ENCODE measurements at regions not wholly inside any gene's neighbourhood (a gene's known extent, or its start where the extent isn't known, plus 50 kb on each side); places are given as distances from the start of the nearest gene placed in this dataset.

DNA sequence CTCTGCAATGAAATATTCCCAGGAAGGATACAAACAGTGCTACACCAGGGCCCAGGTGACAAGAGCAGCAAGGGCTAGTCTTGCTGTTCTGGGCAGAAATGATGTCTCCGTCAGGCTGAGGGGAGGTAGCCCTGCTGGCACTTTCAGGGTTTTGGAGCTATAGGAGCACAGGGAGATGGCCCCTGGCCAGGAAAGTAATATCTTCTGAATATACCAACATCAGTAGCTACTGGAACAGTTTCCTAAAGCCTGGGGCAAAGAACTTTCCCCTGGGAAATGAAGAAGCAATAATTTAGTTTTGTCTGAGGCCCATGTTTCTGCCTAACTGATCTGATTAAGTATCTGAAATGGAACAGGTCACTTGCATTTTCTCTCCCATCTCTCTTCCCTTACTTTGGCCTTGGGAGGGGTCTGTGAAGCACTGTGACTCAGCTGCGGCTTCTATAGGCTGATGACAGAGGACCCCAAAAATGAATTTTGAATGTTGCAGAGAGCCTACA lies 489.1 kb upstream of the PODXL start:
- Mint-ChIP-seq H3K36me3 (no peaks in the 10 kb centered on the region), H3K4me1 (no peaks in the 10 kb centered on the region), H3K9me3 (no peaks in the 10 kb centered on the region), H3K4me3 (no peak overlapping the region), H3K27me3 (no peaks in the 10 kb centered on the region), H3K27ac (no peak overlapping the region)
- DNase-seq (ENCODE audit: low spot score in 2 of 2) (no peak), ATAC-seq (ENCODE audit: low read depth) (no peak)

DNA sequence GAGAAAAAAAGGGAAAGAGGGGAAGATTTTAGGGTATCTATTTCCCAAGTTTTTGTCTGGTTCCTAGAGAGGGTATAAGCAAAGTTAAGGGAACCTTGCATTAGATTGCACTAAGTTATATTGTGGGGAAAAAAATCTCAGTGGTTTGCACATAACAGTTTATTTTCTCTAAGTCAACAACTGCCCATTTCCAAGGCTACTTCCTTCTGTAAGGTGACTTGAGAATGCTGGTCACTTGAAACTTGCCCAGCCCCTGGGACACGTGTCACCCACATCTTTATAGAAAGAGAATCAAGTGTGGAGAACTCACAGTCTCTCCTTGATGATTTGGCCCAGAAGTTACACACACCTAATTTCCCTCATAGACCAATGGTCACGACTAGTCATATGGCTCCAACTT lies 488.6 kb upstream of the PODXL start:
- no peaks in the 10 kb centered on the region for H3K9me3 Mint-ChIP-seq
- H3K4me1 Mint-ChIP-seq: no peaks in the 10 kb centered on the region
- H3K27me3 Mint-ChIP-seq: no peaks in the 10 kb centered on the region
- no peak overlapping the region for H3K4me3 Mint-ChIP-seq
- no peak overlapping the region for H3K27ac Mint-ChIP-seq
- DNase-seq (ENCODE audit: low spot score in 2 of 2): no peak
- H3K36me3 Mint-ChIP-seq: no peaks in the 10 kb centered on the region
- no peak for ATAC-seq (ENCODE audit: low read depth)

DNA sequence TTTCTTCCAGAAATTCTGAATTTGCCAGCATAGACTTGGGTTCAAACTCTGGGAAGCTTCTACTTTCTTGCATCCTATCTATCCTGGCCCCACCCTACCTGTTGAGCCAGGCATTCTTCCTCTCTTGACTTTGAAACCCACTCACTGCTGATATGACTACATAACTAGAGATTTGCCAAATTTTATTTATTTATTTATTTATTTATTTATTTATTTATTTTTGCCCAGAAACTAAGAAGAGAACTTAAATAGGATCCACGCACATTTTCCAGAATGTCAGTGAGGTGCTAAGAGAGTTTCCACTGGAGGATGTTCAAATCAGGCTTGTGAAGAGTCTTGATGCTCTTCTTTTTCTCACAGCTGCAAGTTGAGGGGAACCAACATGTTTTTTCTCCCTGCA lies 487.8 kb upstream of the PODXL start:
- no peak overlapping the region for H3K27ac Mint-ChIP-seq
- H3K27me3 Mint-ChIP-seq: no peaks in the 10 kb centered on the region
- DNase-seq (ENCODE audit: low spot score in 2 of 2) (no peak), ATAC-seq (ENCODE audit: low read depth) (no peak)
- no peaks in the 10 kb centered on the region for H3K4me1 Mint-ChIP-seq
- H3K9me3 Mint-ChIP-seq: no peaks in the 10 kb centered on the region
- H3K36me3 Mint-ChIP-seq: no peaks in the 10 kb centered on the region
- no peak overlapping the region for H3K4me3 Mint-ChIP-seq

DNA sequence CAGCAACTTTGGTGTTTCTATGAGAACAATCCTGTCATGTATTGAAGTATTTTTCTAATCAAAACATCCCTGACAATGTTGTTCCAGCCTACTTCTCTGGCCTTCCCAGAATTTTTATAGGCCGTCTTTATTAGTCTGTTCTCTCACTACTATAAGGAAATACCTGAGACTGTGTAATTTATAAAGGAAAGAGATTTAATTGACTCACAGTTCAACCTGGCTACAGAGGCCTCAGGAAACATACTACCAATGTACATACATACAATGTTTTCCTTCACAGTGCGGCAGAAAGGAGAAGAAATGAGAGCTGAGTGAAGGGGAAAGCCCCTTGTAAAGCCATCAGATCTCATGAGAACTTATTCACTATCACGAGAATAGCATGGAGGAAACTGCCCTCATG lies 484.7 kb upstream of the PODXL start:
- no peak overlapping the region for H3K27ac Mint-ChIP-seq
- no peaks in the 10 kb centered on the region for H3K36me3 Mint-ChIP-seq

DNA sequence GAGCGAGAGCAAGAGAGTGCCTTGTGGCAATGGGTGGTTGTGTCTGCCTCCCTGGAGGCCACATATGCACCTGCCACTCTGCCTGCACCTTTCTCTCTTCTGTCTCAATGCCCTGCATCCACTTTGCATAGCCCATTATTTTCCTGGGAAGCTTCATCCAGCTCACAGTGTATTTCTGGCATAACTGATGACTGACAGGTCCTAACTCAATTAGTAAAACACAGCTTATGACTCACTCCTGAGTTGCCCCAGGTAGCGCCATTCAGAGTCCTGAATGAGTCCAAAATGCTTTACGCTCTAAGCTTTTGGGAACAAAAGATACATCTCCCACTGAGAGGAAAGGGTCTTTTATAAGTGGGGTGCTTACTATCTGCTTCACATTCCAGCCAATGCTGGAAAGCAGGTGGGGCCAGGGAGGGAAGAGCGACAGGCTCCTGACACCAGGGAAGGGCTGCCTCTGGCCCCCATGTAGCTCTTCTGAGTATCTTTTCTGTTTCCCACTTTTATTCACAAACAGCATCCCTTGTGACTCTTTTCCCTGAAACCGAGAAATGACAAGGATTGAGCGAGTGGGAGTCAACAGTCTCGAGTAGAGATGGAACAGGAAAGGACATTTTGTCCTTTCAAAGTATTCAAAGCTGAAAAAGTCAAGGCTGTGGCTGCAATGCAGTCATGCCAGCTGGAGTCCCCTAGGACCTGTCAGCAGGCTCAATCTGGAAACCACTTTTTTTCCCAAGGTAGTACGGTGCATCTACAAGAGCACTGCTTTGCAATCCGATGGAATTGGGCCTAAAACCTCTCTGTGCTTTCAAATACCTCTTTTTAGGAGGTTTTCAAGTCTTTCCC lies 479.3 kb upstream of the PODXL start:
- Mint-ChIP-seq H3K4me1 (no peaks in the 10 kb centered on the region), H3K27ac (no peak overlapping the region), H3K27me3 (peaks cover 3% of the 10 kb centered on the region), H3K36me3 (no peaks in the 10 kb centered on the region), H3K9me3 (no peaks in the 10 kb centered on the region), H3K4me3 (no peak overlapping the region)
- DNase-seq (ENCODE audit: low spot score in 2 of 2) (no peak), ATAC-seq (ENCODE audit: low read depth) (no peak)

More for the DNA sequence above, 484.7 kb upstream of the PODXL start:
- Mint-ChIP-seq H3K9me3 (no peaks in the 10 kb centered on the region), H3K4me1 (no peaks in the 10 kb centered on the region), H3K4me3 (no peak overlapping the region), H3K27me3 (peaks cover 3% of the 10 kb centered on the region)
- DNase-seq (ENCODE audit: low spot score in 2 of 2) (no peak), ATAC-seq (ENCODE audit: low read depth) (no peak)

DNA sequence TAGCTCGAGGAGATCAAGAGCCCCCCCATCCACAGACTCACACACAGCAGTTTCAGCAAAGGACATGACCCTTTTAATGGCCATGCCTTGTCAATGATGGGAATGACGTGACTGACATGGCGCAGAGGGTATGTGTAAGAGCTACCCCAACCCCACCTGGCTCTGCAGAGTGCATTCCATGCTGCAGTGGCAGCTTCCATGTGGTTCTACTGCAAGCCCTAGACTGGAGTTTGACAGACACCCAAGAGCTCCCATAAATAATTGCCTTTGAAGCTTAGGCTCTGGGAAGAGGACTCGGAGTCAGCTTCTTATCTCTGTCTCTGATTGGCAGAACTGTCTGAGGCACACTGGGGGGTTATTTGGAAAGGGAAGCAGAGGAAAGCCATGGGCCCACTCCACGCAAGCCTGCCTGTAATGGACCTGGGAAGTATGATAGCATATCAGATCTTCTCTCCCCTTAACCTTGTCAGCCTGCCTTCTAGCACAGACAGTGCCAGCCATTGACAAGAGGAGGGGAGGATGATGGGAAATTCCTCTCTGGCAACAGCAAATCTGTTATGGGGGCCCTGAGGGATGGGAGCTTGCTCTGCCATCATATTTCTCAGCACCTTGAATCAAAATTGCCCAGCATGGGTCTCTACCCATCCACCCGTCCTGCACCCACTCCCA lies 478.5 kb upstream of the PODXL start:
- no peak overlapping the region for H3K4me3 Mint-ChIP-seq
- peaks cover 3% of the 10 kb centered on the region for H3K27me3 Mint-ChIP-seq

DNA sequence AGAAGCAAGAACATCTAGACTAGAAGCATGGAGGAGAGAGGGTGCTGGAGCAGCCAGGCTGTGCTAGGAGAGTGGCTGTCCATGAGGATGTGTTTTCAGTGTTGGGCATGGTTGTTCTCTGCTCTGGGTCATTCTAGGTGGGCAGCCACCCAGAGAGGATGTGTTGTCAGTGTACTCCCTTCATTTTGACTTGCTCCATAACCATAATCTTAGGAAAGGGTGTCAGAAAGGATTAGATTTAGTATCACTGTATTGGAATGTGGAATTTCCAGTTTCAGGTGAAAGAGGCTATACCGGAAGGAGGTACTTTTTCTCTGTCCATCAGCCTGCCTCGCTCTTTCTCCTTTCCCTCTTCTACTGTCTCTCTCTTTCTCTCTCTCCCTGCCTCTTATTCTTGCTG lies 474.5 kb upstream of the PODXL start:
- no peaks in the 10 kb centered on the region for H3K9me3 Mint-ChIP-seq
- no peak overlapping the region for H3K4me3 Mint-ChIP-seq
- no peak overlapping the region for H3K27ac Mint-ChIP-seq
- no peak for DNase-seq (ENCODE audit: low spot score in 2 of 2)
- no peaks in the 10 kb centered on the region for H3K36me3 Mint-ChIP-seq
- no peaks in the 10 kb centered on the region for H3K27me3 Mint-ChIP-seq
- no peak for ATAC-seq (ENCODE audit: low read depth)
- no peaks in the 10 kb centered on the region for H3K4me1 Mint-ChIP-seq

More for the DNA sequence above, 478.5 kb upstream of the PODXL start:
- DNase-seq (ENCODE audit: low spot score in 2 of 2): no peak
- no peak for ATAC-seq (ENCODE audit: low read depth)
- Mint-ChIP-seq H3K4me1 (no peaks in the 10 kb centered on the region), H3K36me3 (no peaks in the 10 kb centered on the region), H3K27ac (no peak overlapping the region), H3K9me3 (no peaks in the 10 kb centered on the region)

DNA sequence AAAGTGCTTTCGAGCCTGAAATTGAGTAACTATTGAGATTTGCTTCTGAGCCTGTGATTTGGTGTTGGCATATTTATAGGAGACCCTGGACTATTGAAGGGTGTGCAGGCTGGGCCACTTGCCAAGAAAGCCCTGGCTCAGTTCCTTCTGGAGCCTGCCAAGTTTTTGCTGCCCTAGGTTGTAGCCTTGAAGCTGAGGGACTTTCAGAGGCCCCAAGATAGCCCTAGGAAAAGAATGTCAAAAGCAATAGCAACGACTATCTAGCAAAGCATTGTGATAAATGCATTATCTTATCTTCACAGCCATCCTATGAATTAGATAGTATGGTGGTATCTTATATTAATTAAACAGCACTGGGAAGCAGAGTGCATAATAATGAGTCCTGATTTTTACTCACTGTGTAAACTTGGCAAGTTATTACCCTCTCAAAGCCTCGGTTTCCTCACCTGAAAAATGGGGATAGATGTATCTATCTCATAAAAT lies 473.7 kb upstream of the PODXL start:
- no peak for DNase-seq (ENCODE audit: low spot score in 2 of 2)
- no peak overlapping the region for H3K27ac Mint-ChIP-seq
- no peaks in the 10 kb centered on the region for H3K4me1 Mint-ChIP-seq
- no peak overlapping the region for H3K4me3 Mint-ChIP-seq
- no peak for ATAC-seq (ENCODE audit: low read depth)
- no peaks in the 10 kb centered on the region for H3K36me3 Mint-ChIP-seq
- H3K9me3 Mint-ChIP-seq: no peaks in the 10 kb centered on the region
- H3K27me3 Mint-ChIP-seq: no peaks in the 10 kb centered on the region

DNA sequence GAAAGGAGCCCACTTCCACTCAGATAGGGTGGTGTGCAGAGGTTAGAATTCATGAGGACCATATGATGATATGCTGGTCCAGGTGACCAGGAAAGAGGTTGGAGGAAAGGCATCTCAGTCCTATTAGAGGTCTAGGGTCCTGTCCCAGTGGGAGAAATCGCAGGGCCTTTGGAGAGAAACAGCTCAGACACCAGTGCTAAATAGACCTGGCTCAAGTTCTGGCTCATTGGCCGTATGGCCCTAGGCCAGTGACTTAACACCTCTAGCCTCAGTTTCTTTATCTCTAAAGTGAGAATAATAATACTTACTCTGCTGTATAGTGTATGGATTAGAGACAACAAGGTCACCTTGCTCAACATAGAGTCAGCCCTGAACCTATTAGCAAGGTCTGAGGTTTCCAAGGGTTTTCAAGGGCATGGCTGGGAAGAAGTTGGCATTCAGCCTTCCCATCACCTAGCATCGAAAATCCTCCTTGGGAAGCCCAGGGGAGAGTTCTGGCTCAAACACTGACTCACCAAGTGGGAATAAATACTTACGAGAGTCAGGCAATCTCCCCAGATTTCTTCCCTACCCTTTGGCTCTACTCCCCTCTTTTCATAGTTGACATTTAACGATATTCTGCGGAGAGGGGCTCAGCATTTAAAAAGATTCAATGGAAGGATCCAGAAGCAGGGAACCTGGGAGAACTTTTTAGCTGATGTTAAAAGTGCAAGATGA lies 473.1 kb upstream of the PODXL start:
- Mint-ChIP-seq H3K27ac (no peak overlapping the region), H3K9me3 (no peaks in the 10 kb centered on the region), H3K36me3 (no peaks in the 10 kb centered on the region), H3K27me3 (no peaks in the 10 kb centered on the region), H3K4me1 (no peaks in the 10 kb centered on the region), H3K4me3 (no peak overlapping the region)
- DNase-seq (ENCODE audit: low spot score in 2 of 2) (no peak), ATAC-seq (ENCODE audit: low read depth) (no peak)

DNA sequence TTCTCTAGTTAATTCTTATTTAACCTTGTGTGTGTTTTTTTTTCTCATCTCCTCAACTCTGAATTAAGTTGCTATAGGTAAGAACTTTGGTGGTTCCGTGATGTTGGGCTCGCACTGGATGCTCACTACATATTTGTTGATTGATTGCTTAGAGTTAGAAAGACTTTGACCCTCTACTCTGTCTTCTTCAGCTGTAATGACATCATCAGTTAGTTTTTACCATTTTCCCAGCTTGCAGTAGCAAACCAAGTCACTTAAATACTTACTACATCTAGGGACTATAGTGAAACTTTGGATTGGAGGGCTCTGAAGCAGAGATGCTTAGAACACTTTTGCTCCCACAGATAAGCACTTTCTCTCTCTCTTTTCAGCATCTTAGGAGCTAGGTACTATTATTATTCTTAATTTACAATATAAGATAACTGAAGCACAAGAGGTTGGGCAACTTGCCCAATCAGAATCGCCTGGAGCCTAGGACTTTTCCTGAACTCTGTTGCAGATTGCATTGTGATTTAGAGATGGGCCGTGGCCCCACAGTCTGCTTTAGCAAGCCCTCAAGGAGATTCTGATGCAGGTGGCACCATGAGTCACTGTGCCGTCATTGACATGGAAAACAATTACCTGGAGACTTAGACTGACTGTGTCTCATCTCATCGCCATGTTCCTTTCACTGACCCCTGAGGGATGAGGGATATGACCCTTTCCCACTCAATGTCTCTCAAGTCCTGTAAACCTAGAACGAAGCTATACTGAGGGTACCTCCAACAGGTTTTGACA lies 471.9 kb upstream of the PODXL start:
- Mint-ChIP-seq H3K4me3 (no peak overlapping the region), H3K27me3 (no peaks in the 10 kb centered on the region), H3K4me1 (no peaks in the 10 kb centered on the region), H3K27ac (no peak overlapping the region), H3K36me3 (no peaks in the 10 kb centered on the region), H3K9me3 (no peaks in the 10 kb centered on the region)
- no peak for DNase-seq (ENCODE audit: low spot score in 2 of 2)
- no peak for ATAC-seq (ENCODE audit: low read depth)

DNA sequence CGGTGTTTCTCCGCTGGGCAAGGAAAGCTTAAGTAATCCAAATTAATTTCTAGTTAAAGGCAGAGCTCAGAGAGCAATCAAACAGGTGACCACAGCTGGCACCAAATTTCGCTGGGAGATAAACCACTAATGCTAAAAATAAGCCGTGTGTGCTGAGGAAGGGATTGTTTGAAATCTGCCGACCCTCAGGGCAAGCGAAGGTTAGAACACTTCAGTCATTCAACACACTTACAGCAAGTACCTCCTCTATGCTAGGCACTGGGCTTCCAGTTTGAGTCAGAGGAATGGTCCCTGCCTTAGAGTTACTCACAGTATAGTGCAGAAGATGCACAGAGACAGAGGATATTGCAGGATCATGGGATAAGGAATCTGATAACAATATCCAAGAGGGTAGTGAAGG lies 467.9 kb upstream of the PODXL start:
- H3K9me3 Mint-ChIP-seq: peaks cover 3% of the 10 kb centered on the region
- H3K4me3 Mint-ChIP-seq: no peak overlapping the region
- ATAC-seq (ENCODE audit: low read depth) (no peak), DNase-seq (ENCODE audit: low spot score in 2 of 2) (no peak)
- no peaks in the 10 kb centered on the region for H3K4me1 Mint-ChIP-seq
- H3K27me3 Mint-ChIP-seq: peaks cover 8% of the 10 kb centered on the region
- peaks cover 2% of the 10 kb centered on the region for H3K36me3 Mint-ChIP-seq
- no peak overlapping the region for H3K27ac Mint-ChIP-seq

DNA sequence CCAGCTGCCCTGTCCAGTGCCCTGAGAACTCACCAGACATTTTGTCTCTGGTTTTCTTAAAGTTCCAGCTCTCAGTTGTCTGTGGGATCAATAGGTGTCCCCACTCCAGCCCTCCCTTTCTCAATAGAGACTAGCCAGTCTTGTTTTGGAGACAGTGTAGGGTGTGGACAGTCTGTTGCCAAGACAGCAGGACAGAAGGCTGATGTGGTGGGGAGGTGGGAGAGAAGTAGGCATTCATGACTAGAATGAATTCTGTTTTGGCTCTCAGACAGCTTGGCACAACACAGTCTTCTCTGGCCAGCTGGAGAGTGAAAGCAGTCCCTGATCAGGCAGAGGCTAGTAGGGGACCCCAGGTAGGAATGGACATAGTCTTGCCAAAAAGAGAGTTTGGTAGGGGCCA lies 467.0 kb upstream of the PODXL start:
- ATAC-seq (ENCODE audit: low read depth) (no peak), DNase-seq (ENCODE audit: low spot score in 2 of 2) (no peak)
- Mint-ChIP-seq H3K9me3 (peaks cover 3% of the 10 kb centered on the region), H3K4me3 (no peak overlapping the region), H3K4me1 (no peaks in the 10 kb centered on the region), H3K27me3 (peaks cover 8% of the 10 kb centered on the region), H3K27ac (no peak overlapping the region), H3K36me3 (peaks cover 2% of the 10 kb centered on the region)

DNA sequence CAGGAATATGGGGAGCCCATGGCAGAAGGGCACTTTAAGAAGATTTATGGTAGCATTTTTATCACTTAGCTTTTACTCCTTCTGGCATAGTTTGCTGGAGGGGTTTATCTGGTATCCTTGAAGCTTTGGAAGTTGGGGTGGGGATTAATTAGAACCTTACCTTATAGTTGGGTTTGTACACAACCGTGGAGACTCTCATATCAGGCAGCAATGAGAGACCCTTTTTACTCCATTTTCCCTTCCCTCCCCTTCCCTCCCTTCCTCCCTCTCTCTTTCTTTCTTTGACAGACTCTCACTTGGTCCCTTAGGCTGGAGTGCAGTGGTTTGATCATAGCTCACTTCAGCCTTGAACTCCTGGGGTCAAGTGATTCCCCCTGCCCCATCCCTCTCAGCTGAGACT lies 465.8 kb upstream of the PODXL start:
- peaks cover 8% of the 10 kb centered on the region for H3K27me3 Mint-ChIP-seq
- DNase-seq (ENCODE audit: low spot score in 2 of 2) (no peak), ATAC-seq (ENCODE audit: low read depth) (no peak)
- H3K27ac Mint-ChIP-seq: no peak overlapping the region
- no peaks in the 10 kb centered on the region for H3K4me1 Mint-ChIP-seq
- H3K4me3 Mint-ChIP-seq: no peak overlapping the region
- peaks cover 2% of the 10 kb centered on the region for H3K36me3 Mint-ChIP-seq
- H3K9me3 Mint-ChIP-seq: peaks cover 3% of the 10 kb centered on the region

Data from memory B cell (primary cell).